ENCODE measurements at regions not wholly inside any gene's neighbourhood (a gene's known extent, or its start where the extent isn't known, plus 50 kb on each side); places are given as distances from the start of the nearest gene placed in this dataset.

- TF ChIP-seq, protein P1, sequence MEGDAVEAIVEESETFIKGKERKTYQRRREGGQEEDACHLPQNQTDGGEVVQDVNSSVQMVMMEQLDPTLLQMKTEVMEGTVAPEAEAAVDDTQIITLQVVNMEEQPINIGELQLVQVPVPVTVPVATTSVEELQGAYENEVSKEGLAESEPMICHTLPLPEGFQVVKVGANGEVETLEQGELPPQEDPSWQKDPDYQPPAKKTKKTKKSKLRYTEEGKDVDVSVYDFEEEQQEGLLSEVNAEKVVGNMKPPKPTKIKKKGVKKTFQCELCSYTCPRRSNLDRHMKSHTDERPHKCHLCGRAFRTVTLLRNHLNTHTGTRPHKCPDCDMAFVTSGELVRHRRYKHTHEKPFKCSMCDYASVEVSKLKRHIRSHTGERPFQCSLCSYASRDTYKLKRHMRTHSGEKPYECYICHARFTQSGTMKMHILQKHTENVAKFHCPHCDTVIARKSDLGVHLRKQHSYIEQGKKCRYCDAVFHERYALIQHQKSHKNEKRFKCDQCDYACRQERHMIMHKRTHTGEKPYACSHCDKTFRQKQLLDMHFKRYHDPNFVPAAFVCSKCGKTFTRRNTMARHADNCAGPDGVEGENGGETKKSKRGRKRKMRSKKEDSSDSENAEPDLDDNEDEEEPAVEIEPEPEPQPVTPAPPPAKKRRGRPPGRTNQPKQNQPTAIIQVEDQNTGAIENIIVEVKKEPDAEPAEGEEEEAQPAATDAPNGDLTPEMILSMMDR (IDR thresholded peaks at IDR 0.05): no peak
- no peaks in the 10 kb centered on the region for H3K9me3 ChIP-seq
- no peaks in the 10 kb centered on the region for H3K36me3 ChIP-seq
- H3K27ac ChIP-seq: no peak overlapping the region
- no peak overlapping the region for H3K4me3 ChIP-seq
- no peak for DNase-seq (ENCODE audit: low spot score in 2 of 2)
- no peaks in the 10 kb centered on the region for H3K4me1 ChIP-seq
- no peaks in the 10 kb centered on the region for H3K27me3 ChIP-seq
- intact Hi-C loops (cut with DNase I): no loop called here
These were observed 142.1 kb upstream of the ZBTB40 start for GRCh38 chr1:22309572-22309971.

- no peak overlapping the region for H3K27ac ChIP-seq
- no peak for DNase-seq (ENCODE audit: low spot score in 2 of 2)
- H3K4me3 ChIP-seq: no peak overlapping the region
- H3K36me3 ChIP-seq: no peaks in the 10 kb centered on the region
- no peaks in the 10 kb centered on the region for H3K9me3 ChIP-seq
- H3K27me3 ChIP-seq: no peaks in the 10 kb centered on the region
- H3K4me1 ChIP-seq: no peaks in the 10 kb centered on the region
- intact Hi-C loops (cut with DNase I): no loop called here
- TF ChIP-seq, protein P1 (IDR thresholded peaks at IDR 0.05): no peak
These were observed 140.2 kb upstream of the ZBTB40 start for GRCh38 chr1:22311461-22311860.

GRCh38 chr1:22313321-22313720, 138.3 kb upstream of the ZBTB40 start:
- Histone ChIP-seq H3K27me3 (peaks cover 7% of the 10 kb centered on the region), H3K4me3 (no peak overlapping the region), H3K36me3 (no peaks in the 10 kb centered on the region), H3K4me1 (no peaks in the 10 kb centered on the region), H3K9me3 (no peaks in the 10 kb centered on the region), H3K27ac (no peak overlapping the region)
- TF ChIP-seq, protein P1 (IDR thresholded peaks at IDR 0.05): no peak
- DNase-seq (ENCODE audit: low spot score in 2 of 2): no peak
- intact Hi-C loops (cut with DNase I): no loop called here

DNA sequence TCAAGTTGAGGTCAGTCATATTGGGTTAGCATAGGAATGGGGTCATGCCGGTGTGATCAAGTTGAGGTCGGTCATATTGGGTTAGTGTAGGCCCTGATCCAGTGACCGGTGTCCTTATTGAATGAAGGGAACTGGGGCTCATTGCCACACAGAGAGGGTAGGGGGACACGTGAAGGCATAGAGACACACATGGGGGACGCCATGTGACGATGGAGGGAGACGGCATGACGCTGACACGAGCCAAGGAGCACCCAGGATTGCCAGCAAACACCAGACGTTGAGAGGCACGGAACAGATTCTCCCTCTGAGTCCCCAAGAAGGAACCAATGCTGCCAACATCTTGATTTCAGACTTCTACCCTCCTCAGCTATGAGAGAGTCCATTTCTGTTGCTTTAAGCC, 136.9 kb upstream of the ZBTB40 start:
- intact Hi-C loops (cut with DNase I): no loop called here
- H3K36me3 ChIP-seq: no peaks in the 10 kb centered on the region
- no peaks in the 10 kb centered on the region for H3K4me1 ChIP-seq
- no peak overlapping the region for H3K4me3 ChIP-seq
- peaks cover 20% of the 10 kb centered on the region for H3K27me3 ChIP-seq
- no peaks in the 10 kb centered on the region for H3K9me3 ChIP-seq
- TF ChIP-seq, protein P1 (IDR thresholded peaks at IDR 0.05): no peak
- no peak for DNase-seq (ENCODE audit: low spot score in 2 of 2)
- no peak overlapping the region for H3K27ac ChIP-seq

- intact Hi-C loops (cut with DNase I): no loop called here
- Histone ChIP-seq H3K4me3 (no peak overlapping the region), H3K36me3 (no peaks in the 10 kb centered on the region), H3K27me3 (peaks cover 20% of the 10 kb centered on the region), H3K27ac (no peak overlapping the region), H3K4me1 (no peaks in the 10 kb centered on the region), H3K9me3 (no peaks in the 10 kb centered on the region)
- TF ChIP-seq, protein P1 (IDR thresholded peaks at IDR 0.05): no peak
- no peak for DNase-seq (ENCODE audit: low spot score in 2 of 2)
These were observed 136.2 kb upstream of the ZBTB40 start for GRCh38 chr1:22315315-22316078.
